Rectal smooth muscle tissue (tissue), 1 donor: ENCODE measurements at regions not wholly inside any gene's neighbourhood (a gene's known extent, or its start where the extent isn't known, plus 50 kb on each side); places are given as distances from the start of the nearest gene placed in this dataset.

ENCODE experiments used
- H3K27ac ChIP-seq: one replicate; pipeline ENCODE4 v1.7.0; 2013; ENCODE audit warnings: low read depth, low read length, inconsistent platforms
- H3K27me3 ChIP-seq: one replicate; pipeline ENCODE4 v1.7.0; 2013; ENCODE audit warnings: low read length; ENCODE audit not compliant: control insufficient read depth, insufficient read depth
- H3K36me3 ChIP-seq: one replicate; pipeline ENCODE4 v1.7.0; 2013; ENCODE audit warnings: low read length; ENCODE audit not compliant: control insufficient read depth, insufficient read depth
- H3K4me1 ChIP-seq: one replicate; pipeline ENCODE4 v1.7.0; 2013; ENCODE audit warnings: low read length; ENCODE audit not compliant: control insufficient read depth, insufficient read depth
- H3K4me3 ChIP-seq: one replicate; pipeline ENCODE4 v1.7.0; 2013; ENCODE audit warnings: low read length
- H3K9ac ChIP-seq: one replicate; pipeline ENCODE4 v1.7.0; 2013; ENCODE audit warnings: low read length

GRCh38 chr7:114048386-114049235 is 129.8 kb upstream of the PPP1R3A start:
- peak overlapping the region; percentile 20 for H3K4me3 ChIP-seq
- H3K27me3 ChIP-seq = no peaks in the 10 kb centered on the region
- H3K27ac ChIP-seq = no peak overlapping the region
- H3K36me3 ChIP-seq = no peaks in the 10 kb centered on the region
- H3K9ac ChIP-seq = no peak overlapping the region
- no peaks in the 10 kb centered on the region for H3K4me1 ChIP-seq

- Histone ChIP-seq H3K27ac (no peak overlapping the region), H3K27me3 (no peaks in the 10 kb centered on the region), H3K4me3 (no peak overlapping the region), H3K9ac (no peak overlapping the region), H3K36me3 (no peaks in the 10 kb centered on the region), H3K4me1 (no peaks in the 10 kb centered on the region)
Observed at GRCh38 chr7:114047889-114048288, 129.1 kb upstream of the PPP1R3A start.

- H3K4me3 ChIP-seq = no peak overlapping the region
- H3K4me1 ChIP-seq = no peaks in the 10 kb centered on the region
- no peaks in the 10 kb centered on the region for H3K27me3 ChIP-seq
- H3K9ac ChIP-seq = no peak overlapping the region
- no peaks in the 10 kb centered on the region for H3K36me3 ChIP-seq
- H3K27ac ChIP-seq = no peak overlapping the region
Observed at GRCh38 chr7:114033475-114033874, 114.7 kb upstream of the PPP1R3A start.

- H3K36me3 ChIP-seq = no peaks in the 10 kb centered on the region
- no peaks in the 10 kb centered on the region for H3K4me1 ChIP-seq
- no peaks in the 10 kb centered on the region for H3K27me3 ChIP-seq
- H3K4me3 ChIP-seq = no peak overlapping the region
- no peak overlapping the region for H3K27ac ChIP-seq
- H3K9ac ChIP-seq = no peak overlapping the region
Observed at GRCh38 chr7:114026486-114027089, 107.8 kb upstream of the PPP1R3A start.

GRCh38 chr7:114021135-114021534 is 102.3 kb upstream of the PPP1R3A start:
- H3K4me1 ChIP-seq = no peaks in the 10 kb centered on the region
- H3K9ac ChIP-seq = no peak overlapping the region
- no peaks in the 10 kb centered on the region for H3K27me3 ChIP-seq
- no peak overlapping the region for H3K4me3 ChIP-seq
- no peaks in the 10 kb centered on the region for H3K36me3 ChIP-seq
- no peak overlapping the region for H3K27ac ChIP-seq

GRCh38 chr7:114008696-114009095 is 89.9 kb upstream of the PPP1R3A start:
- Histone ChIP-seq H3K4me1 (no peaks in the 10 kb centered on the region), H3K36me3 (no peaks in the 10 kb centered on the region), H3K9ac (no peak overlapping the region), H3K4me3 (no peak overlapping the region), H3K27ac (no peak overlapping the region), H3K27me3 (no peaks in the 10 kb centered on the region)

GRCh38 chr7:114007386-114007785 is 88.6 kb upstream of the PPP1R3A start:
- Histone ChIP-seq H3K4me1 (no peaks in the 10 kb centered on the region), H3K9ac (no peak overlapping the region), H3K36me3 (no peaks in the 10 kb centered on the region), H3K27ac (no peak overlapping the region), H3K27me3 (no peaks in the 10 kb centered on the region), H3K4me3 (no peak overlapping the region)

- Histone ChIP-seq H3K36me3 (no peaks in the 10 kb centered on the region), H3K27ac (no peak overlapping the region), H3K4me1 (no peaks in the 10 kb centered on the region), H3K27me3 (no peaks in the 10 kb centered on the region), H3K4me3 (no peak overlapping the region), H3K9ac (no peak overlapping the region)
Observed at GRCh38 chr7:113998934-113999333, 80.1 kb upstream of the PPP1R3A start.

GRCh38 chr7:113996405-113996804 is 77.6 kb upstream of the PPP1R3A start:
- H3K36me3 ChIP-seq = no peaks in the 10 kb centered on the region
- no peak overlapping the region for H3K27ac ChIP-seq
- H3K27me3 ChIP-seq = no peaks in the 10 kb centered on the region
- no peaks in the 10 kb centered on the region for H3K4me1 ChIP-seq
- H3K9ac ChIP-seq = no peak overlapping the region
- H3K4me3 ChIP-seq = no peak overlapping the region

GRCh38 chr7:113986216-113986615 is 67.4 kb upstream of the PPP1R3A start:
- H3K4me1 ChIP-seq = no peaks in the 10 kb centered on the region
- no peak overlapping the region for H3K9ac ChIP-seq
- H3K4me3 ChIP-seq = no peak overlapping the region
- H3K27ac ChIP-seq = no peak overlapping the region
- H3K27me3 ChIP-seq = no peaks in the 10 kb centered on the region
- H3K36me3 ChIP-seq = no peaks in the 10 kb centered on the region

- no peak overlapping the region for H3K27ac ChIP-seq
- H3K4me3 ChIP-seq = no peak overlapping the region
- H3K27me3 ChIP-seq = no peaks in the 10 kb centered on the region
- H3K36me3 ChIP-seq = no peaks in the 10 kb centered on the region
- H3K9ac ChIP-seq = no peak overlapping the region
- no peaks in the 10 kb centered on the region for H3K4me1 ChIP-seq
Observed at GRCh38 chr7:113976508-113976907, 57.7 kb upstream of the PPP1R3A start.

- H3K36me3 ChIP-seq = no peaks in the 10 kb centered on the region
- H3K27ac ChIP-seq = no peak overlapping the region
- H3K4me3 ChIP-seq = no peak overlapping the region
- no peak overlapping the region for H3K9ac ChIP-seq
- no peaks in the 10 kb centered on the region for H3K27me3 ChIP-seq
- no peaks in the 10 kb centered on the region for H3K4me1 ChIP-seq
Observed at GRCh38 chr7:113968713-113969112, 49.9 kb upstream of the PPP1R3A start.
